ENCODE measurements at regions not wholly inside any gene's neighbourhood (a gene's known extent, or its start where the extent isn't known, plus 50 kb on each side); places are given as distances from the start of the nearest gene placed in this dataset.

GRCh38 chr12:30508205-30508967 lies 187.3 kb downstream of the IPO8 start:
- FAIRE-seq, result no peak

GRCh38 chr12:30507576-30507975 lies 188.1 kb downstream of the IPO8 start:
- no peak for DNase-seq (ENCODE audit: insufficient read length, low spot score)
- FAIRE-seq, result no peak

More at GRCh38 chr12:30508205-30508967, 187.3 kb downstream of the IPO8 start:
- no peak for DNase-seq (ENCODE audit: insufficient read length, low spot score)

- FAIRE-seq (no peak), DNase-seq (ENCODE audit: insufficient read length, low spot score) (no peak)
Observed at GRCh38 chr12:30506411-30506810, 189.3 kb downstream of the IPO8 start.

GRCh38 chr12:30501718-30502117 lies 194.0 kb downstream of the IPO8 start:
- FAIRE-seq, result no peak
- no peak for DNase-seq (ENCODE audit: insufficient read length, low spot score)

GRCh38 chr12:30500532-30500931 lies 195.1 kb downstream of the IPO8 start:
- no peak for DNase-seq (ENCODE audit: insufficient read length, low spot score)

GRCh38 chr12:30485230-30485890 lies 210.3 kb downstream of the IPO8 start:
- no peak for FAIRE-seq
- DNase-seq (ENCODE audit: insufficient read length, low spot score), result no peak

More at GRCh38 chr12:30500532-30500931, 195.1 kb downstream of the IPO8 start:
- FAIRE-seq, result no peak

GRCh38 chr12:30484658-30485057 lies 211.0 kb downstream of the IPO8 start:
- no peak for DNase-seq (ENCODE audit: insufficient read length, low spot score)
- no peak for FAIRE-seq

- no peak for DNase-seq (ENCODE audit: insufficient read length, low spot score)
- no peak for FAIRE-seq
Observed at GRCh38 chr12:30482650-30483049, 213.0 kb downstream of the IPO8 start.

GRCh38 chr12:30473274-30473673 lies 222.4 kb downstream of the IPO8 start:
- DNase-seq (ENCODE audit: insufficient read length, low spot score) (no peak), FAIRE-seq (no peak)

GRCh38 chr12:30466093-30466585 lies 229.5 kb downstream of the IPO8 start:
- DNase-seq (ENCODE audit: insufficient read length, low spot score), result no peak
- no peak for FAIRE-seq

GRCh38 chr12:30463636-30464035 lies 232.0 kb downstream of the IPO8 start:
- no peak for FAIRE-seq
- DNase-seq (ENCODE audit: insufficient read length, low spot score), result no peak

- DNase-seq (ENCODE audit: insufficient read length, low spot score) (no peak), FAIRE-seq (no peak)
Observed at GRCh38 chr12:30462249-30462648, 233.4 kb downstream of the IPO8 start.

GRCh38 chr12:30461026-30461615 lies 234.5 kb downstream of the IPO8 start:
- FAIRE-seq (no peak), DNase-seq (ENCODE audit: insufficient read length, low spot score) (no peak)

GRCh38 chr12:30458453-30458852 lies 237.2 kb downstream of the IPO8 start:
- FAIRE-seq (no peak), DNase-seq (ENCODE audit: insufficient read length, low spot score) (no peak)

GRCh38 chr12:30457621-30458289 lies 237.9 kb downstream of the IPO8 start:
- FAIRE-seq, result no peak
- DNase-seq (ENCODE audit: insufficient read length, low spot score), result peak; percentile 24

GRCh38 chr12:30450872-30451271 lies 244.8 kb downstream of the IPO8 start:
- DNase-seq (ENCODE audit: insufficient read length, low spot score) (no peak), FAIRE-seq (no peak)

- FAIRE-seq, result no peak
- no peak for DNase-seq (ENCODE audit: insufficient read length, low spot score)
Observed at GRCh38 chr12:30450226-30450625, 245.4 kb downstream of the IPO8 start.

- FAIRE-seq, result no peak
- no peak for DNase-seq (ENCODE audit: insufficient read length, low spot score)
Observed at GRCh38 chr12:30448038-30448437, 247.6 kb downstream of the IPO8 start.

- DNase-seq (ENCODE audit: insufficient read length, low spot score) (no peak), FAIRE-seq (no peak)
Observed at GRCh38 chr12:30447061-30447750, 248.5 kb downstream of the IPO8 start.

GRCh38 chr12:30442461-30442860 lies 253.2 kb downstream of the IPO8 start:
- no peak for FAIRE-seq
- no peak for DNase-seq (ENCODE audit: insufficient read length, low spot score)

Data from HTR-8/SVneo (cell line).